LNCAP (cell line): ENCODE measurements at regions not wholly inside any gene's neighbourhood (a gene's known extent, or its start where the extent isn't known, plus 50 kb on each side); places are given as distances from the start of the nearest gene placed in this dataset.

Experiments used
- TF ChIP-seq, protein P1 (sequence below): fragments of 450-650 bp; IDR thresholded peaks from 2 replicates; pipeline ENCODE4 v1.5.1; 2017; ENCODE audit warnings: mild to moderate bottlenecking

DNA sequence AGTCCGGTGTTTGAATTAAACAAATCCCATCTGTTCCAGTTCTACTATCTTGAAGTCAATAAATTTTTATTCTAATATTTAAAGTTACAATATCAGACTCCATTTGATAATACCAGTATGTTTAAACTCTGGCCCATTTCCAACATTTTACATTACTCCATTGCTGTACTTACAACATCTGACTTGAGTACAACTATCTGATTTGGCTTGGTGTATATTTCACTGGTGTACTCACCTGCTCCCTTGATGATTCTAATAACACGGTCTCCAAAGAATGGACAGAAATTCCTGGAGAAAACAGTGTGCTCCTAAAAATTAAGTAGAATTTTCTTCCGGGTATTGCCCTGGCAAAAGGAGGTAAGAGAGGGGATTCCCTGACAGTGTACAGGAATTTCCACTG, 680.5 kb upstream of the ADAMTS5 start:
- TF ChIP-seq, protein P1, sequence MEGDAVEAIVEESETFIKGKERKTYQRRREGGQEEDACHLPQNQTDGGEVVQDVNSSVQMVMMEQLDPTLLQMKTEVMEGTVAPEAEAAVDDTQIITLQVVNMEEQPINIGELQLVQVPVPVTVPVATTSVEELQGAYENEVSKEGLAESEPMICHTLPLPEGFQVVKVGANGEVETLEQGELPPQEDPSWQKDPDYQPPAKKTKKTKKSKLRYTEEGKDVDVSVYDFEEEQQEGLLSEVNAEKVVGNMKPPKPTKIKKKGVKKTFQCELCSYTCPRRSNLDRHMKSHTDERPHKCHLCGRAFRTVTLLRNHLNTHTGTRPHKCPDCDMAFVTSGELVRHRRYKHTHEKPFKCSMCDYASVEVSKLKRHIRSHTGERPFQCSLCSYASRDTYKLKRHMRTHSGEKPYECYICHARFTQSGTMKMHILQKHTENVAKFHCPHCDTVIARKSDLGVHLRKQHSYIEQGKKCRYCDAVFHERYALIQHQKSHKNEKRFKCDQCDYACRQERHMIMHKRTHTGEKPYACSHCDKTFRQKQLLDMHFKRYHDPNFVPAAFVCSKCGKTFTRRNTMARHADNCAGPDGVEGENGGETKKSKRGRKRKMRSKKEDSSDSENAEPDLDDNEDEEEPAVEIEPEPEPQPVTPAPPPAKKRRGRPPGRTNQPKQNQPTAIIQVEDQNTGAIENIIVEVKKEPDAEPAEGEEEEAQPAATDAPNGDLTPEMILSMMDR: no peak

DNA sequence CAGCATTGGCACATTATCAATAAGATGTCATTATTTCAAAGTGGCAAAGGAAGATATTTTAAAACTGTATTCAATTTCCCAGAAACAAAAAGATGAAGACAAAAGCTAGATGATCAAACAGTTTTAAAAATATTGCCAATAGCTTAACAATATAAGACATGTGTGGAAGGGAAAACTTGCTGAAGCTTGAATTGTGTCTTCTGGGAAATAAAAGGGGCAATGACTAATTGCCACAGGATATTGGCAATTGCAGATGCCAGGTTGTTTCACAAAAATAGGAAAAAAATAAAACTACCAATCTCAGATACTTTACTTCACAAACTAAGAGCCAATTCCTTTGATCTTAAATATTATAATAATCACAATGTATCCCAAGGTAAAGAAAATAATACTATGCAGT, 679.8 kb upstream of the ADAMTS5 start:
- TF ChIP-seq, protein P1: no peak

DNA sequence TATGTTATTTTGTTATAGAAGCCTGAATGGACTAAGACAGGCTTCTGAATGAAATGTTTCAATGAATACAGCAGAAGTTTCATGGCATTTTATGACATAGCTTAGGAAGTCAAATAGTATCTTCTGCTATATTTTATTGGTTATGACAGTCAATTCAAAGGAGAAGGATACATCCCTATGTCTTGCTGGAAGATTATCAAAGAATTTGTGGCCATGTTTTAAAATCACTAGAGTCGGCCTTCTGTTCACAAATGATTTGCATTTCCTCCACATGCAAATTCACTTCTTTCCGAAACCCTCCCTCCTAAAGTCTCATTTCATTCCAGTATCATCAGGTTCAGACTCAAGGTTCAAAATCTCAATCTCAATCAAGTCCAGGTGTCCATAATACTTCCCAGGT, 679.2 kb upstream of the ADAMTS5 start:
- TF ChIP-seq, protein P1: no peak

DNA sequence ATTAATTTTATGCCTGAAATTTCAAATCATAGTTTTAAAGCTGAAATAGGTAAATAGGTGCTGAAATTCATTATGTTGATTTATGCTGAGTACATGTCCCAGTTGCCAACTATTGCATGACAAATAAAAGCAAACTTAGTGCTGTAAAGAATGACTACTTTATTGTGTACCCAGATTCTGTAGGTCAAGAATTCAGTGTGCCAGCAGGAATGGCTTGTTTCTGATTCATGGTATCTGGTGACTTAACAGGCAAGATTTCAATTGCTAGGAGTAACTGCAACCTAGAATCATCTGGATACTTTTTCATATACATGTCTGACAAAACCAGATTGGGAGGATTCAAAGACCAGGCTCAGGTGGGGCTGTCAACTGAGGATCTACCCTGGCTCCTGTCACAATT, 678.4 kb upstream of the ADAMTS5 start:
- TF ChIP-seq, protein P1: no peak

DNA sequence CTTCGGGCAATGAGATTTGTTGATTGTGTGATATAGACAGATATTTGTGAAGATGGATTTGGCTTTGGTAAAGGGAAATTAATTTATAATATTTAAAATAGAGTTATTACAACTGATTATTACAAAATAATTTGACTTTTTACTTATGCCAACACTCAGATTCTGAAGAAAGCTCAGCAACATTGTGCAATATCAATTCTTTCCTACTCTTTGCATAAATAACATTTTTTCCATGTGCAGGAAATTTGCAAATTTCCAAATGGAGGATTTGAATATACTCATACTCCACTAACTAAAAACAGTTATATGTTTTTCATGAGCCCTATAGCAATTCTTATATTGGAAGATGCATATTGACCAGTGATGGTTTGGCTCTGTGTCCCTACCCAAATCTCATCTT, 676.4 kb upstream of the ADAMTS5 start:
- TF ChIP-seq, protein P1: no peak

DNA sequence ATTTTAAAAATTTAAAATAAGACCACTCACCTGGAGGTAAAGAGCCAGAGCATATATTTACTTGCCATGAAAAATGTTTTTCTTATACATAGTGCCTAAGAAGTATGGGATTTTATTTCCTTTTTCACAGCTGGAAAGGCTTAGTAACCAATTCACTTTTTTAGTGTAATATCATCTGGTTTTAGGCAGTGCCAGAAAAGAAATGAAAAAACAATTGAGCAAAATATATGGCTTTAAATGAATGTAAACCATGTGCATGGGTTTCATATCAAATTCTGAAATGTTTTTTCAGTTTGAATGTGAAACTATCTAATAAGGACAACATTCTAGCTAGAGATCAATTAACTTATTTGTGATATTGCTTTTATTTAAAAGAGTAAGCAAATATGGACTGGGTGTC, 672.4 kb upstream of the ADAMTS5 start:
- TF ChIP-seq, protein P1: no peak

DNA sequence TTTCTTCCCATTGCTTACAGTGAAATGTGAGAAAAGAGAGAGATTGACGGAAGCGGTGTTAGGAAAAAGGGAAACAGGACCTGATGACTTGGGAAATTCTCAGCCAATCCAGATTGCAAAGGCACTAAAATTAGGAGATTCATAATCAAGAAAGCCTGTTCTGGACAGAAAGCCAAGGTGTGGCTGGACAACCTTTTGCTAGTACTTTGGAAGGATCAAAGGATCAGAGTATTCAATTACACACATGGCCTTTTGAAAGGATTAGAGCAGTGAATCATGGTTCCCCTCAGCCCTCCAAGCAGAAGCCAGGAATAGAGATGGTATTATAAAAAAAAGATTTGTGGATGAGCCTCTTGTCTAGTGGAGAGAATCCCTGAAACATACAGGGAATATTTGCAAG, 669.8 kb upstream of the ADAMTS5 start:
- TF ChIP-seq, protein P1: no peak

DNA sequence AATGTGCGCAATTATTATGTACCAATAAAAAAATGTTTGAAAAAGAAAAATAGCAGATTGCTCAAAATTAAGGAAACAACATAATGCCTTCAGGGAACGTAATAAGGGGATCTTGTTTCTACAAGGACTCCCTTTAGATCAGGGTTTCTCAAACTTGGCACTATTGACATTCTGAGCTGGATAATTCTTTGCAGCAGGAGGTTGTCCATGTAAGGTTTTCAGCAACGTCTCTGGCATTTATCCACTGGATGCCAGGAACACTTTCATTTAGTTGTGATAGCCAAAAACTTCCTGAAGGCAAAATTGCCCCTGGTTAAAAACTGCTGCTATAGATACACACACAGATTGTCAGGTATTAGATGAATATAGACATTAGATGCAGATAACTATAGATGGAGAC, 666.7 kb upstream of the ADAMTS5 start:
- TF ChIP-seq, protein P1: no peak
